GM21515 (cell line): ENCODE measurements at regions not wholly inside any gene's neighbourhood (a gene's known extent, or its start where the extent isn't known, plus 50 kb on each side); places are given as distances from the start of the nearest gene placed in this dataset.
"Not testable (repeated sequence)": the region's sequence is repeated elsewhere in the genome, so short reads cannot be mapped to it uniquely, and the experiment has no call there.

Source experiments
- ATAC-seq: cut with Tn5 transposase; IDR thresholded peaks from one replicate; pipeline ENCODE4 v1.9.1; 2021; ENCODE audit not compliant: unreplicated experiment

DNA sequence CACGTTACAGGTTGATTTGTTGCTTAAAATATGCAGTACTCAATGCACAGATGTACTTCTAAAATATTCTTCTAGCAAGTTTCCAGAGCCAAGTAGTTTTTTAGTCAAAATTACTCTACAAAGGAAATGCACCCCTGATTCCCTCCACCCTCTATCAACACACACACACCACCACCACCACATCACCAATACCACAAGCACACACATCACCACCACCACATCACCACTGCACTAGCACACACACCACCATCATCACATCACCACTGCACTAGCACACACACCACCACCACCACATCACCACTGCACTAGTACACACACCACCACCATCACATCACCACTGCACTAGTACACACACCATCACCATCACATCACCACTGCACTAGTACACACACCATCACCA lies 105.2 kb upstream of the FRG1 start:
- no peak for ATAC-seq

DNA sequence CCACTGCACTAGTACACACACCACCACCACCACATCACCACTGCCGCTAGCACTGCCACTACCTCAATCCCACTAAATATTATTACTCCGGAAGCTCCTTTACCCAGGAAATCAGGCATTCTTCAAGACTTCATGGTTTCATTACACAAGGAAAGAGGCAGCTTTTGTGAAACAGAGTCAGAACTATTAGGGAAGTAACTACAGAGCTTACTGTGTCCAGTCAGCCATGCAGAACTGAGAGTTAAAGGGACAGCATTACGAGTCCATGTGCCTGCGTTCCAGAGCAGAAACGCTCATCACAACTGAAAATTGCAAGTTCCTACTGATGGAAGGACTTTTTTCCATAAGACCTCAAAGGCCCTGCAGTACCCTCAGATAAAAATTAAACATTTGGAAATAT lies 103.2 kb upstream of the FRG1 start:
- ATAC-seq = no peak

DNA sequence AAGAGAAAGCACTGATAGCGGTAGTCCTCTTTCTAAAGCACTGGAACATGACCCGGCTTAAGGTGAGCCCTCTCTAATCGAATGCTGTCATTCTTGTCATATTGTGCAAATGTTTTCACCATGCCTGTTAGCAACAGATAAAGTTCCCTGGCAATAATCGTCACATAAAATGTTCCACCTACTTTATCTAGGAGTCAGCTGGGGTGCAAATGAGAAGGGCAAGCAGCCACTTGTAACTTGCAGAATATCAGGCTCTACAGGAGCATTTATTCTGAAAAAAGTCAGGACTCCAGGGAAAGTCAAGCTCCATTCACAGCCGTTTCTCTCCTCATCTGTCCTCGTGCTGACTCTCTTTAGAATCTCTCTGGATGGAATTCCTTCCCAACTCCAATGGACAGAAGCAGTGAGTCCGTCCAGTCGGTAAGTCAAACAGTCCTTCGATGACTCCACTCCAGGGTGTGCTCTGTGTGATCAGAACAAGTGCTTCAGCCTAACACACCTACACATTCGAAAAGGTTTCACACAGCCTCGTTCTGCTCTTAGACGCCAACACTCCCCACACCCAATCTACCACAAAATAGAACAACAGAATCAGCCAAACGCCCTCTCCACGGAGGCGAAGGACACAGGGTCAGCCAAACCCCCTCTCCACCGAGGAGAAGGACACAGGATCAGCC lies 101.7 kb upstream of the FRG1 start:
- no peak for ATAC-seq

DNA sequence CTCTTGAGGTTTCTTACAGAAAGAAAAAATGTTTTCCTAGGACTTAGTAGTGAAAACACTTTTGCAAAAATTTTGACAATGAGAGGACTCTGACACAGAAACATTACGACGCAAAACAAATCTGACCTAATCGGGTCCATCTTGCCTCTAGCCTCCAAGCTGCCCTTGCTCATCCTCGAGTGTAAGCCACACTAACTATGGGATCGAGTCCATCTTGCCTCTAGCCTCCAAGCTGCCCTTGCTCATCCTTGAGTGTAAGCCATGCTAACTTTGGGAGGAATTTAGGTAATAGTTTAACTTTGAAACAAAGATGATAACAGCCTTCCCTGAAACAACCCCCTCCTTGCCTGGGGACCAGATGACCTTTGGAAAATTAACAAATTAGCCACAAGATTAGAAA lies 100.3 kb upstream of the FRG1 start:
- ATAC-seq = no peak

- ATAC-seq = no peak
Observed at GRCh38 chr4:189843413-189844009, 97.2 kb upstream of the FRG1 start.

- no peak for ATAC-seq
Observed at GRCh38 chr4:189845145-189845846, 95.4 kb upstream of the FRG1 start.

DNA sequence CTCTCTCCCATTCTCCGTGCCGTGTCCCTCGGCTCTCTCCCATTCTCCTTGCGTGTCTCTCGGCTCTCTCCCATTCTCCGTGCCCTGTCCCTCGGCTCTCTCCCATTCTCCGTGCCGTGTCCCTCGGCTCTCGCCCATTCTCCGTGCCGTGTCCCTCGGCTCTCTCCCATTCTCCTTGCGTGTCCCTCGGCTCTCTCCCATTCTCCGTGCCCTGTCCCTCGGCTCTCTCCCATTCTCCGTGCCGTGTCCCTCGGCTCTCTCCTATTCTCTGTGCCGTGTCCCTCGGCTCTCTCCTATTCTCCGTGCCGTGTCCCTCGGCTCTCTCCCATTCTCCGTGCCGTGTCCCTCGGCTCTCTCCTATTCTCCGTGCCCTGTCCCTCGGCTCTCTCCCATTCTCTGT lies 94.6 kb upstream of the FRG1 start:
- not testable (repeated sequence) for ATAC-seq

DNA sequence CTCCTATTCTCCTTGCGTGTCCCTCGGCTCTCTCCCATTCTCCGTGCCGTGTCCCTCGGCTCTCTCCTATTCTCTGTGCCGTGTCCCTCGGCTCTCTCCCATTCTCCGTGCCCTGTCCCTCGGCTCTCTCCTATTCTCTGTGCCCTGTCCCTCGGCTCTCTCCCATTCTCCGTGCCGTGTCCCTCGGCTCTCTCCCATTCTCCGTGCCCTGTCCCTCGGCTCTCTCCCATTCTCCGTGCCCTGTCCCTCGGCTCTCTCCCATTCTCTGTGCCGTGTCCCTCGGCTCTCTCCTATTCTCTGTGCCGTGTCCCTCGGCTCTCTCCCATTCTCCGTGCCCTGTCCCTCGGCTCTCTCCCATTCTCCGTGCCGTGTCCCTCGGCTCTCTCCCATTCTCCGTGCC lies 94.1 kb upstream of the FRG1 start:
- not testable (repeated sequence) for ATAC-seq

GRCh38 chr4:189848672-189849071 lies 92.0 kb upstream of the FRG1 start:
- not testable (repeated sequence) for ATAC-seq

DNA sequence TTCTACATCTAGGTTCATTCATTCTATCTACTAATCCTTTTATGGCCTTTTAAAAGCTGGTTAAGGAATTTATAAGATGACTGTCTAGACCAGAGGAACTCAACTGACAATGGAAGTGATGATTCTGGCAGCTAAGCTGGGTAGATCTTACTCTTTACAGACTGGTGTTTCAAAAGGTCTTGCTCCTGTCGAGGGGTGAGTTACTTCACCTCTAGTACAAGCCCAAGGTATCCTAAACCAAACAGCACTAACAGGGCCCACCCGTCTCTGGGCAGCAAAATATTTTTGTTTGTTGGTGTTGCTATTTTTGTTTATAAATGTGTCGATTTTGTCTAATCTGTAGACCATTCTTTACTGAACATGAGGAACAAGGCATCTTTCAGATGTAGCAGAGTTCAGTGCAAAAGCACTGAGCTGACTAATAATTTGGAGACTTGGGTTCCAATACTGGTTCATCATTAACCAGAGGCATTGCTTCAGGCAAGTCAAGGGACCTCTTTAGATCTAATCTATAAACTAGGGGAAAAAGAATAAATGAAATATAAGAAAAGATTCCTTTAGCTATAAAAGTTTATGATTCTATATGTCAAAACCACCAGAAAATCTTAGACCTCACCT lies 90.3 kb upstream of the FRG1 start:
- no peak for ATAC-seq

DNA sequence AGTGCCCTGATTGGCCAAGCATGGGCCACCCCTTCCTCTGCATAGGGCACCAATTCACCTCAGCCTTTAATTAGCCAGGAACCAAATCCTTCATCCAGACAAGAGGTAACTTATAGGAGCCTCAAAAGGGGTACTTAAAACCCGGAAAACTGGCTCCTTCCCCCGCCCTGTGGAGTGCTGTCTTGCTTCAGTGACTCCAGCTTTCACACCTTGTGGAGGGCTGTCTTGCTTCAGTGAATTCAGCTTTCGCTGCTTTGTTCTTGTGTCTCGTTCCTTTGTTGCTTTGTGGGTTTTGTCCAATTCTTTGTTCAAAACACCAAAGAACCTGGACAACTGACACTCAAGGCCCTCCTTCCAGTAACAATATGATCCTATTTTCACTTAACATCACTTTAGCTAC lies 82.2 kb upstream of the FRG1 start:
- ATAC-seq = no peak

GRCh38 chr4:189861101-189861500 lies 79.6 kb upstream of the FRG1 start:
- no peak for ATAC-seq

- no peak for ATAC-seq
Observed at GRCh38 chr4:189869236-189869635, 71.4 kb upstream of the FRG1 start.

- no peak for ATAC-seq
Observed at GRCh38 chr4:189870511-189871234, 70.0 kb upstream of the FRG1 start.

- no peak for ATAC-seq
Observed at GRCh38 chr4:189874591-189874990, 66.1 kb upstream of the FRG1 start.

GRCh38 chr4:189881190-189881589 lies 59.5 kb upstream of the FRG1 start:
- not testable (repeated sequence) for ATAC-seq

DNA sequence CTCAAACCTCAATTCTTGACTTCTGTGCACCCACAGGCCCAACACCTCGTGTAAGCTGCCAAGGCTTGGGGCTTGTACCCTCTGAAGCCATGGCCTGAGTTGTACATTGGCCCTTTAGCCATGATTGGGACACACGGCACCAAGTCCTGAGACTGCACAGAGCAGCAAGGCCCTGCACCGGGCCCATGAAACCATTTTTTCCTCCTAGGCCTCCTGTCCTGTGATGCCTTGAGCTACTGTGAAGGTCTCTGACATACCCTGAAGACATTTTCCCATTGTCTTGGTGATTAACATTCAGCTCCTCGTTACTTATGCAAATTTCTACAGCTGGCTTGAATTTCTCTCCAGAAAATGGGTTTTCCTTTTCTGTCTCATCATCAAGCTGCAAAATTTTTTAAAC lies 52.3 kb upstream of the FRG1 start:
- ATAC-seq = not testable (repeated sequence)
